Mesothelial cell of epicardium (in vitro differentiated cells): ENCODE measurements at regions not wholly inside any gene's neighbourhood (a gene's known extent, or its start where the extent isn't known, plus 50 kb on each side); places are given as distances from the start of the nearest gene placed in this dataset.

Experiments used
- DNase-seq, 2 experiments: peaks; one replicate each; pipeline ENCODE4 v3.0.0; 2021; ENCODE audit warnings: low spot score in 2 of 2; ENCODE audit not compliant: unreplicated experiment in 2 of 2
- H3K27ac Mint-ChIP-seq: 2 replicates; pipeline ENCODE4 v1.8.0; 2021; ENCODE audit warnings: mixed read lengths
- H3K27me3 Mint-ChIP-seq: 2 replicates; pipeline ENCODE4 v1.8.0; 2021; ENCODE audit warnings: low read depth, mixed read lengths
- H3K36me3 Mint-ChIP-seq: 2 replicates; pipeline ENCODE4 v1.8.0; 2021; ENCODE audit warnings: mixed read lengths
- H3K4me1 Mint-ChIP-seq: 2 replicates; pipeline ENCODE4 v1.8.0; 2021; ENCODE audit warnings: mixed read lengths
- H3K4me3 Mint-ChIP-seq: 2 replicates; pipeline ENCODE4 v1.8.0; 2021; ENCODE audit warnings: mild to moderate bottlenecking, moderate library complexity, mixed read lengths
- H3K9me3 Mint-ChIP-seq: 2 replicates; pipeline ENCODE4 v1.8.0; 2021; ENCODE audit warnings: mixed read lengths
- CTCF ChIP-seq: fragments of 200-600 bp; sonication (generic); IDR thresholded peaks from one replicate; pipeline ENCODE4 v1.5.0; 2021; ENCODE audit warnings: antibody characterized with exemption; ENCODE audit not compliant: unreplicated experiment

DNA sequence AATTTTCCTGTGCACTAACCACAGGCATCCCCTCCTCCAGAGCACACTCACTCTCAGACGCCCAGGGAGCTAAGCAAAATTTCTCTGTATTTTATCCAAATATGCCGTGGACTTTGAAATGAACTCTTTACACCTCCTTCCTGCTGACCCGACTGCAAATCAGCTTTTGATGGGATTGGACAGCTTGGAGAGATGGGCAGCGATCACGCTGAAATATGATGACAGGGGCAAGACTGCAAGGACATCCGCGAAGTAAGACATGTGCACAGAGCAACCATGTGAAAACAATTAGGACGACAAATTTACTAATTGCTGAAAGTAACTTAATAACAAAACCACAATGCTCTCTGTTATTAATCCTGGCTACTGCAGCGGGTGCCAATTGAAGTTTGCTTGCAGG, 64.6 kb upstream of the CLDN14 start:
- no peak for TF ChIP-seq CTCF
- Mint-ChIP-seq H3K4me1 (peaks cover 13% of the 10 kb centered on the region), H3K27ac (no peak overlapping the region), H3K27me3 (peaks cover 49% of the 10 kb centered on the region), H3K4me3 (no peak overlapping the region), H3K36me3 (no peaks in the 10 kb centered on the region), H3K9me3 (no peaks in the 10 kb centered on the region)
- DNase-seq, result no peak

DNA sequence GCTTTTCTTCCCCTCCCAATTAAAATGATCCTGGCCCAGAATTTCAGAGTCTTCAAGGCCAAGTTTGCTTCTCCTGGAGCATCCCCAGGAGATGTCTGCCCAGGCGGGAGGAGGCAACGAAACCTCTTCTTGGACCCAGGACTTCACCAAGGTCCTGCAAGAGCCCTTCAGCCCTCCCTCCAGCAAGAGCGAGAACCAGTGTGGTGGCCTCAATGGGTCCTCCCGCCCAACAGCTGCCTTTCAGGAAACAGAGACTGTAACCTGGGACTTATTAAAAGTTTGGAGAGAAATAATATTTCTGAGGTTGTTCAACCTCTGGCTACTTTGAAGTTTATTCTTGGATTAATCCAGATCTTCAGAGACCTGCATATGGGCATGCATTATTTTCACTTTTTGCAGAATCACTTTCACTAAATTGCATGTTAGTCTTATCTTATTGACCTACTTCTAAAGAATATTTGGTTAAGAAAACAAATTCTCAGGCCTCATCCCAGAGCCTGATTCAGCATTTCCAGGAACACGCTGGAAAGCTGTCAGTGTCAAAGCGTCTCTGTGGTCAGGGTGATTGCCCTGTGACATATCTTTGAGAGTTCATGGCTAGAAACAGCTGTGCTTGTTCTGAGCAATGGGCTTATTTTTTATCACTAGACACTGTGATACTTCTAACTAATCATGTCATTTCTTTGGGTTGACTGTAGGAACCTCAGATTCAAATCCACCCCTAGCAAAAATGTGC, 66.0 kb upstream of the CLDN14 start:
- Mint-ChIP-seq H3K36me3 (no peaks in the 10 kb centered on the region), H3K4me3 (no peak overlapping the region), H3K9me3 (no peaks in the 10 kb centered on the region), H3K27me3 (peaks cover 54% of the 10 kb centered on the region), H3K4me1 (peaks cover 13% of the 10 kb centered on the region), H3K27ac (no peak overlapping the region)
- DNase-seq, result no peak
- no peak for TF ChIP-seq CTCF

- H3K27ac Mint-ChIP-seq, result no peak overlapping the region
- no peak overlapping the region for H3K4me3 Mint-ChIP-seq
- H3K36me3 Mint-ChIP-seq, result no peaks in the 10 kb centered on the region
- no peak for DNase-seq
- peaks cover 26% of the 10 kb centered on the region for H3K4me1 Mint-ChIP-seq
- no peaks in the 10 kb centered on the region for H3K9me3 Mint-ChIP-seq
- no peak for TF ChIP-seq CTCF
- H3K27me3 Mint-ChIP-seq, result peaks cover 54% of the 10 kb centered on the region
Measured at GRCh38 chr21:36547464-36547863, 67.5 kb upstream of the CLDN14 start.

DNA sequence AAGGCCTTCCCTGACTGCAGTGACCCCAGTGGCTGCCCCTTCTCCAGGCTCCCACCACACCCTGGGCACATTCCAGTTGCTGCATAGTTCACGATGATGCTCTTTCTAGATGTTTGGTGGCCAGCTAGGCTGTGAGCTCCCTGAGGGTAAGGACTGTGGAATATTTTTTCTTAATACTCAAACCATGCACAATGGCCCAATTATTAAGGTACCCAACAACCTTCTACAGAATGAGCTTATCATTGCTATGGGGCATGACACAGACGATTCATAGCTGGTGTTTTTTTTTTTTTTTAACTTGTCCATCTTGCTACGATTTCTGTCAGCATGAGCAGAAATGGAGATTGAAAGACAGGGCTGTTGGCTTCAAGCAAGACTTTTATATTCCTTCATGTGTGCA, 68.9 kb upstream of the CLDN14 start:
- Mint-ChIP-seq H3K9me3 (no peaks in the 10 kb centered on the region), H3K4me3 (no peak overlapping the region), H3K27ac (no peak overlapping the region), H3K36me3 (no peaks in the 10 kb centered on the region), H3K4me1 (peaks cover 28% of the 10 kb centered on the region), H3K27me3 (peaks cover 54% of the 10 kb centered on the region)
- TF ChIP-seq CTCF, result no peak
- DNase-seq, result no peak

- TF ChIP-seq CTCF, result no peak
- Mint-ChIP-seq H3K9me3 (no peaks in the 10 kb centered on the region), H3K27ac (no peak overlapping the region), H3K36me3 (no peaks in the 10 kb centered on the region), H3K27me3 (peaks cover 54% of the 10 kb centered on the region), H3K4me3 (no peak overlapping the region), H3K4me1 (peaks cover 26% of the 10 kb centered on the region)
- DNase-seq, result no peak
Measured at GRCh38 chr21:36549470-36549869, 69.5 kb upstream of the CLDN14 start.
